OCI-LY3 (cell line): ENCODE measurements at regions not wholly inside any gene's neighbourhood (a gene's known extent, or its start where the extent isn't known, plus 50 kb on each side); places are given as distances from the start of the nearest gene placed in this dataset.

Experiments used
- CTCF ChIP-seq: fragments of 200-600, 300-600 bp; sonication (generic); IDR thresholded peaks from 2 replicates; pipeline ENCODE4 v1.5.1; 2014; ENCODE audit warnings: antibody characterized with exemption, low read length, low read depth
- EZH2phosphoT487 ChIP-seq: fragments of 200-600 bp; shearing (Covaris generic); IDR thresholded peaks from 2 replicates; pipeline ENCODE4 v1.6.1; 2018; ENCODE audit warnings: antibody characterized with exemption, mixed run types, low read depth

GRCh38 chr2:236354973-236355595 lies 90.9 kb upstream of the ASB18 start:
- TF ChIP-seq CTCF (no peak), EZH2phosphoT487 (no peak)
